Esophagus squamous epithelium (tissue), 4 donors: ENCODE measurements at regions not wholly inside any gene's neighbourhood (a gene's known extent, or its start where the extent isn't known, plus 50 kb on each side); places are given as distances from the start of the nearest gene placed in this dataset.

ENCODE experiments used
- CTCF ChIP-seq, 6 experiments: fragments of 450-650 bp in 4 of 6; fragments of 200-600 bp in 2 of 6; sonication (generic) in 2 of 6; IDR thresholded peaks; one replicate each; pipeline ENCODE4 v1.5.1; 2016 to 2019; ENCODE audit warnings: antibody characterized with exemption in 6 of 6, mild to moderate bottlenecking in 4 of 6, moderate library complexity in 4 of 6
- POLR2A ChIP-seq, 4 donors: fragments of 450-650 bp; IDR thresholded peaks; one replicate each; pipeline ENCODE4 v1.6.1; 2017; ENCODE audit warnings: antibody characterized with exemption in 4 of 4, mild to moderate bottlenecking in 4 of 4, moderate library complexity in 3 of 4

GRCh38 chr13:71290963-71291841, 575.8 kb downstream of the DACH1 start:
- TF ChIP-seq CTCF (IDR thresholded peaks at IDR 0.05) (no peak), POLR2A (IDR thresholded peaks at IDR 0.05) (no peak)
